ENCODE measurements at regions not wholly inside any gene's neighbourhood (a gene's known extent, or its start where the extent isn't known, plus 50 kb on each side); places are given as distances from the start of the nearest gene placed in this dataset.
A peak's percentile ranks its signal among the peaks of the same experiment; 100 is the strongest.

DNA sequence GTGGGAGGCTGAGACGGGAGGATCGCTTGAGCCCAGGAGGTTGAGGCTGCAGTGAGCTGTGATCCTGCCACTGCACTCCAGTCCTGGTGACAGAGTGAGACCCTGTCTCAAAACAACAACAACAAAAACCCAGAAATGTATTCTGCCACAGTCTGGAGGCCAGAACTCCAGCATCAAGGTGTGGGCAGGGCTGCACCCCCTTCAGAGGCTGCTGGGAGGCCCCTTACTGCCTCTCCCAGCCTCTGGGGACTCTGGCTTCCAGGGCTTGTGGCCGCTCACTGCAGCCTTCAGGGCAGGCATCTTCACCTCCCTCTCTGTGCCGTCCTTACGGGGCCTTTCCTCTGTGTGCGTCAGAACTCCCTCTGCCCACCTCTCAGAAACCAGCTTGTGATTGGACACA, 209.4 kb upstream of the GSE1 start:
- Histone ChIP-seq H3K9me3 (ENCODE audit: control insufficient read depth, insufficient read depth, low read depth, low read length) (no peaks in the 10 kb centered on the region), H3K27me3 (ENCODE audit: control insufficient read depth, insufficient read depth, low read length) (no peaks in the 10 kb centered on the region), H3K27ac (ENCODE audit: low read length) (no peak overlapping the region), H3K4me3 (ENCODE audit: low read depth in 2 of 2, low read length in 2 of 2) (no peak overlapping the region), H3K36me3 (ENCODE audit: control insufficient read depth, insufficient read depth, low read length) (no peaks in the 10 kb centered on the region), H3K4me1 (ENCODE audit: control insufficient read depth, insufficient read depth, low read length) (peaks cover 5% of the 10 kb centered on the region)
- no peak for DNase-seq (ENCODE audit: low read depth, low spot score)
- CTCF ChIA-PET: interaction anchor here (1.1 kb wide), 1 partner anchor 13 kb away, joined by 3 read pairs; no protein-coding TSS in a partner anchor
- ATAC-seq: peak; percentile 72
- no peak for TF ChIP-seq POLR2AphosphoS5 (IDR thresholded peaks at IDR 0.05; ENCODE audit: low read depth, low read length)
- TF ChIP-seq SIN3A (IDR thresholded peaks at IDR 0.05; ENCODE audit: borderline replicate concordance, insufficient read depth, low read depth, low read length): no peak
- intact Hi-C loops (cut with micrococcal nuclease; ENCODE audit: unreplicated experiment): no loop called here
- BruUV-seq (replicated peaks): no TSS peak
- POLR2A ChIA-PET: no interaction called here
- in situ Hi-C loops (cut with HindIII; ENCODE audit: low pct_unique_long_range_greater_than_20kb, low sequenced_read_pairs): no loop called here

DNA sequence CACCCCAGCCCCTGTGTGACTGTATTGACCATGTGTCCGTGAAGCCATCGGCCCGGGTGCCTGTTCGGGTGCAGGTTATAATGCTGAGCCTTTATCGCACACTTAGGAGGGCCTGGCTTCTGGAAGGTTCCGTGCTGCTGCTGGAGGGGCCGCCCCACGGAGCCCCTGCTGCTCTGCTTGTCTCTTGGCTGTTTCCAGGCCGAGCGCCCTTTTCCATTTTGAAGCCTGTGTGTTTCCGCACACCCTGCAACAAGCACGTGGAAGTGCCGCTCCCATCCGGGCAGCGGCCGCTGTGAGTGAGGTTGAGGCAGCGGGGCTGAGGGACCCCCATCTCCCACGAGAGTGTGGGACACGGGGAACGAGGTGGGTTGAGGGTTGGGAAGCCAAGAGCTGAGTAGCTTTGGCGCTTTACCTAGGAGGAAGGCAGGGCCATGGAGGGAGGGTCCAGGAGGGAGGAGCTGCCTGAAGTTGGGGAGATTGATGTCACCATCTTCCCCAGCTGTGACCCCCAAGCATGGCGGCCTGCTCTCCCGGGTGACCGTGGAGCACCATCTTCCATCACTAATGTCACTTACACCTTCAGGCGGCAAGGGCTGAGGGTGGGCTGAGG, 200.1 kb upstream of the GSE1 start:
- intact Hi-C loops (cut with micrococcal nuclease; ENCODE audit: unreplicated experiment): no loop called here
- Histone ChIP-seq H3K9me3 (ENCODE audit: control insufficient read depth, insufficient read depth, low read depth, low read length) (no peaks in the 10 kb centered on the region), H3K36me3 (ENCODE audit: control insufficient read depth, insufficient read depth, low read length) (no peaks in the 10 kb centered on the region), H3K27me3 (ENCODE audit: control insufficient read depth, insufficient read depth, low read length) (no peaks in the 10 kb centered on the region), H3K4me1 (ENCODE audit: control insufficient read depth, insufficient read depth, low read length) (no peaks in the 10 kb centered on the region), H3K4me3 (ENCODE audit: low read depth in 2 of 2, low read length in 2 of 2) (no peak overlapping the region), H3K27ac (ENCODE audit: low read length) (no peak overlapping the region)
- CTCF ChIA-PET: interaction anchor here (0.5 kb wide), 1 partner anchor 81 kb away, joined by 3 read pairs; no protein-coding TSS in a partner anchor
- in situ Hi-C loops (cut with HindIII; ENCODE audit: low pct_unique_long_range_greater_than_20kb, low sequenced_read_pairs): no loop called here
- BruUV-seq (replicated peaks): no TSS peak
- POLR2A ChIA-PET: no interaction called here
- no peak for DNase-seq (ENCODE audit: low read depth, low spot score)
- no peak for ATAC-seq
- TF ChIP-seq SIN3A (IDR thresholded peaks at IDR 0.05; ENCODE audit: borderline replicate concordance, insufficient read depth, low read depth, low read length) (no peak), TCF7L2 (IDR thresholded peaks at IDR 0.05; ENCODE audit: low read depth, low read length) (no peak), POLR2AphosphoS5 (IDR thresholded peaks at IDR 0.05; ENCODE audit: low read depth, low read length) (no peak)
- TF ChIP-seq, protein P1, sequence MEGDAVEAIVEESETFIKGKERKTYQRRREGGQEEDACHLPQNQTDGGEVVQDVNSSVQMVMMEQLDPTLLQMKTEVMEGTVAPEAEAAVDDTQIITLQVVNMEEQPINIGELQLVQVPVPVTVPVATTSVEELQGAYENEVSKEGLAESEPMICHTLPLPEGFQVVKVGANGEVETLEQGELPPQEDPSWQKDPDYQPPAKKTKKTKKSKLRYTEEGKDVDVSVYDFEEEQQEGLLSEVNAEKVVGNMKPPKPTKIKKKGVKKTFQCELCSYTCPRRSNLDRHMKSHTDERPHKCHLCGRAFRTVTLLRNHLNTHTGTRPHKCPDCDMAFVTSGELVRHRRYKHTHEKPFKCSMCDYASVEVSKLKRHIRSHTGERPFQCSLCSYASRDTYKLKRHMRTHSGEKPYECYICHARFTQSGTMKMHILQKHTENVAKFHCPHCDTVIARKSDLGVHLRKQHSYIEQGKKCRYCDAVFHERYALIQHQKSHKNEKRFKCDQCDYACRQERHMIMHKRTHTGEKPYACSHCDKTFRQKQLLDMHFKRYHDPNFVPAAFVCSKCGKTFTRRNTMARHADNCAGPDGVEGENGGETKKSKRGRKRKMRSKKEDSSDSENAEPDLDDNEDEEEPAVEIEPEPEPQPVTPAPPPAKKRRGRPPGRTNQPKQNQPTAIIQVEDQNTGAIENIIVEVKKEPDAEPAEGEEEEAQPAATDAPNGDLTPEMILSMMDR (IDR thresholded peaks at IDR 0.05): no peak
- TF ChIP-seq, protein P2, sequence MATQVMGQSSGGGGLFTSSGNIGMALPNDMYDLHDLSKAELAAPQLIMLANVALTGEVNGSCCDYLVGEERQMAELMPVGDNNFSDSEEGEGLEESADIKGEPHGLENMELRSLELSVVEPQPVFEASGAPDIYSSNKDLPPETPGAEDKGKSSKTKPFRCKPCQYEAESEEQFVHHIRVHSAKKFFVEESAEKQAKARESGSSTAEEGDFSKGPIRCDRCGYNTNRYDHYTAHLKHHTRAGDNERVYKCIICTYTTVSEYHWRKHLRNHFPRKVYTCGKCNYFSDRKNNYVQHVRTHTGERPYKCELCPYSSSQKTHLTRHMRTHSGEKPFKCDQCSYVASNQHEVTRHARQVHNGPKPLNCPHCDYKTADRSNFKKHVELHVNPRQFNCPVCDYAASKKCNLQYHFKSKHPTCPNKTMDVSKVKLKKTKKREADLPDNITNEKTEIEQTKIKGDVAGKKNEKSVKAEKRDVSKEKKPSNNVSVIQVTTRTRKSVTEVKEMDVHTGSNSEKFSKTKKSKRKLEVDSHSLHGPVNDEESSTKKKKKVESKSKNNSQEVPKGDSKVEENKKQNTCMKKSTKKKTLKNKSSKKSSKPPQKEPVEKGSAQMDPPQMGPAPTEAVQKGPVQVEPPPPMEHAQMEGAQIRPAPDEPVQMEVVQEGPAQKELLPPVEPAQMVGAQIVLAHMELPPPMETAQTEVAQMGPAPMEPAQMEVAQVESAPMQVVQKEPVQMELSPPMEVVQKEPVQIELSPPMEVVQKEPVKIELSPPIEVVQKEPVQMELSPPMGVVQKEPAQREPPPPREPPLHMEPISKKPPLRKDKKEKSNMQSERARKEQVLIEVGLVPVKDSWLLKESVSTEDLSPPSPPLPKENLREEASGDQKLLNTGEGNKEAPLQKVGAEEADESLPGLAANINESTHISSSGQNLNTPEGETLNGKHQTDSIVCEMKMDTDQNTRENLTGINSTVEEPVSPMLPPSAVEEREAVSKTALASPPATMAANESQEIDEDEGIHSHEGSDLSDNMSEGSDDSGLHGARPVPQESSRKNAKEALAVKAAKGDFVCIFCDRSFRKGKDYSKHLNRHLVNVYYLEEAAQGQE (IDR thresholded peaks at IDR 0.05; ENCODE audit: insufficient read depth in 1 of 2, low read depth in 2 of 2, low read length in 1 of 2): no peak
